ENCODE measurements at regions not wholly inside any gene's neighbourhood (a gene's known extent, or its start where the extent isn't known, plus 50 kb on each side); places are given as distances from the start of the nearest gene placed in this dataset.

- Histone ChIP-seq H4K20me1 (ENCODE audit: insufficient read depth, low read length, poor library complexity, severe bottlenecking) (no peaks in the 10 kb centered on the region), H3K36me3 (ENCODE audit: insufficient read depth, low read length) (no peaks in the 10 kb centered on the region), H3K4me3 (ENCODE audit: low read length, poor library complexity, severe bottlenecking) (no peak overlapping the region), H2AFZ (ENCODE audit: low read length) (no peak overlapping the region), H3K79me2 (ENCODE audit: insufficient read depth, low read length) (no peaks in the 10 kb centered on the region), H3K9me3 (ENCODE audit: insufficient read depth, low read depth, low read length) (no peaks in the 10 kb centered on the region), H3F3A (ENCODE audit: low read depth) (no peaks in the 10 kb centered on the region), H3K9ac (ENCODE audit: low read depth, low read length, poor library complexity, severe bottlenecking) (no peak overlapping the region), H3K27me3 (ENCODE audit: insufficient read depth, low read length, poor library complexity, severe bottlenecking) (no peaks in the 10 kb centered on the region), H3K9me2 (replicated peaks; ENCODE audit: low read depth, low read length) (no peaks in the 10 kb centered on the region), H3K4me2 (ENCODE audit: low read depth, low read length, poor library complexity, severe bottlenecking) (no peak overlapping the region), H3K4me1 (ENCODE audit: insufficient read depth, low read length, poor library complexity, severe bottlenecking) (no peaks in the 10 kb centered on the region)
- no peak for TF ChIP-seq EZH2phosphoT487 (IDR thresholded peaks at IDR 0.05; ENCODE audit: borderline replicate concordance)
- TF ChIP-seq, protein P1, sequence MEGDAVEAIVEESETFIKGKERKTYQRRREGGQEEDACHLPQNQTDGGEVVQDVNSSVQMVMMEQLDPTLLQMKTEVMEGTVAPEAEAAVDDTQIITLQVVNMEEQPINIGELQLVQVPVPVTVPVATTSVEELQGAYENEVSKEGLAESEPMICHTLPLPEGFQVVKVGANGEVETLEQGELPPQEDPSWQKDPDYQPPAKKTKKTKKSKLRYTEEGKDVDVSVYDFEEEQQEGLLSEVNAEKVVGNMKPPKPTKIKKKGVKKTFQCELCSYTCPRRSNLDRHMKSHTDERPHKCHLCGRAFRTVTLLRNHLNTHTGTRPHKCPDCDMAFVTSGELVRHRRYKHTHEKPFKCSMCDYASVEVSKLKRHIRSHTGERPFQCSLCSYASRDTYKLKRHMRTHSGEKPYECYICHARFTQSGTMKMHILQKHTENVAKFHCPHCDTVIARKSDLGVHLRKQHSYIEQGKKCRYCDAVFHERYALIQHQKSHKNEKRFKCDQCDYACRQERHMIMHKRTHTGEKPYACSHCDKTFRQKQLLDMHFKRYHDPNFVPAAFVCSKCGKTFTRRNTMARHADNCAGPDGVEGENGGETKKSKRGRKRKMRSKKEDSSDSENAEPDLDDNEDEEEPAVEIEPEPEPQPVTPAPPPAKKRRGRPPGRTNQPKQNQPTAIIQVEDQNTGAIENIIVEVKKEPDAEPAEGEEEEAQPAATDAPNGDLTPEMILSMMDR (conservative IDR thresholded peaks at IDR 0.05; ENCODE audit: low read length) = no peak
Observed at GRCh38 chr1:103937763-103938357, 188.2 kb downstream of the AMY1C start.

GRCh38 chr1:103941086-103941485, 191.4 kb downstream of the AMY1C start:
- Histone ChIP-seq H3K36me3 (ENCODE audit: insufficient read depth, low read length) (no peaks in the 10 kb centered on the region), H3K9me2 (replicated peaks; ENCODE audit: low read depth, low read length) (no peaks in the 10 kb centered on the region), H4K20me1 (ENCODE audit: insufficient read depth, low read length, poor library complexity, severe bottlenecking) (no peaks in the 10 kb centered on the region), H3K27me3 (ENCODE audit: insufficient read depth, low read length, poor library complexity, severe bottlenecking) (no peaks in the 10 kb centered on the region), H2AFZ (ENCODE audit: low read length) (no peak overlapping the region), H3F3A (ENCODE audit: low read depth) (no peaks in the 10 kb centered on the region), H3K4me2 (ENCODE audit: low read depth, low read length, poor library complexity, severe bottlenecking) (no peak overlapping the region), H3K4me3 (ENCODE audit: low read length, poor library complexity, severe bottlenecking) (no peak overlapping the region), H3K9ac (ENCODE audit: low read depth, low read length, poor library complexity, severe bottlenecking) (no peak overlapping the region), H3K4me1 (ENCODE audit: insufficient read depth, low read length, poor library complexity, severe bottlenecking) (no peaks in the 10 kb centered on the region), H3K79me2 (ENCODE audit: insufficient read depth, low read length) (no peaks in the 10 kb centered on the region), H3K9me3 (ENCODE audit: insufficient read depth, low read depth, low read length) (no peaks in the 10 kb centered on the region)
- no peak for TF ChIP-seq EZH2phosphoT487 (IDR thresholded peaks at IDR 0.05; ENCODE audit: borderline replicate concordance)
- TF ChIP-seq, protein P1 (conservative IDR thresholded peaks at IDR 0.05; ENCODE audit: low read length) = no peak

DNA sequence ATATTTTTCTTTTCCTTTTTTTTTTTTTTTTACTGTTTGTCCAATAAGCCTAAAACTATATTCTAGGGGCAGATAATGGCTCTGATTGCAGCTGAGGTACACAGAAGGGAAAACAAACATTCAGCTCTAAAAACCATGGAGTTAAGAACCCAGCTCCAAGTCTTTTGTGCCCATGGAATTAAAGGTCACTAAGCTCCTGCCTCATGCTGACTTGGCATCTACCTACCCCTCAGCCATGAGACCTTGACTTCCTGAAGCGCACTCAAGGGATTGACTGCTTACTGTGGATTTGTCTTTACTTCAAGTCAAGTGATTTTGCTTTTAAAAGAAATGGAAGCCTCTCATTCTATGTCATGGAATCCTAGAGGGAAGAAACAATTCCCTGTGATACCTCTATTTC, 192.3 kb downstream of the AMY1C start:
- no peaks in the 10 kb centered on the region for H3K36me3 ChIP-seq (ENCODE audit: insufficient read depth, low read length)
- no peak overlapping the region for H3K9ac ChIP-seq (ENCODE audit: low read depth, low read length, poor library complexity, severe bottlenecking)
- no peak overlapping the region for H2AFZ ChIP-seq (ENCODE audit: low read length)
- no peak overlapping the region for H3K4me3 ChIP-seq (ENCODE audit: low read length, poor library complexity, severe bottlenecking)
- H3K79me2 ChIP-seq (ENCODE audit: insufficient read depth, low read length) = no peaks in the 10 kb centered on the region
- no peaks in the 10 kb centered on the region for H3K9me2 ChIP-seq (replicated peaks; ENCODE audit: low read depth, low read length)
- H3F3A ChIP-seq (ENCODE audit: low read depth) = no peaks in the 10 kb centered on the region
- TF ChIP-seq, protein P1 (conservative IDR thresholded peaks at IDR 0.05; ENCODE audit: low read length) = no peak
- no peak for TF ChIP-seq EZH2phosphoT487 (IDR thresholded peaks at IDR 0.05; ENCODE audit: borderline replicate concordance)
- no peaks in the 10 kb centered on the region for H3K9me3 ChIP-seq (ENCODE audit: insufficient read depth, low read depth, low read length)
- H3K4me1 ChIP-seq (ENCODE audit: insufficient read depth, low read length, poor library complexity, severe bottlenecking) = no peaks in the 10 kb centered on the region
- no peaks in the 10 kb centered on the region for H4K20me1 ChIP-seq (ENCODE audit: insufficient read depth, low read length, poor library complexity, severe bottlenecking)
- no peaks in the 10 kb centered on the region for H3K27me3 ChIP-seq (ENCODE audit: insufficient read depth, low read length, poor library complexity, severe bottlenecking)
- no peak overlapping the region for H3K4me2 ChIP-seq (ENCODE audit: low read depth, low read length, poor library complexity, severe bottlenecking)
